Stimulated activated CD4-positive, alpha-beta T cell treated with anti-CD3 and anti-CD28 coated beads, TNF-alpha, amount 100 ng/mL, for 48 hours (primary cell): ENCODE measurements at regions not wholly inside any gene's neighbourhood (a gene's known extent, or its start where the extent isn't known, plus 50 kb on each side); places are given as distances from the start of the nearest gene placed in this dataset.
"Not testable (repeated sequence)": the region's sequence is repeated elsewhere in the genome, so short reads cannot be mapped to it uniquely, and the experiment has no call there.

ENCODE experiments used
- DNase-seq, 3 donors: peaks; one replicate each; pipeline ENCODE4 v3.0.0-alpha.2; 2020; ENCODE audit warnings: low read depth in 3 of 3

DNA sequence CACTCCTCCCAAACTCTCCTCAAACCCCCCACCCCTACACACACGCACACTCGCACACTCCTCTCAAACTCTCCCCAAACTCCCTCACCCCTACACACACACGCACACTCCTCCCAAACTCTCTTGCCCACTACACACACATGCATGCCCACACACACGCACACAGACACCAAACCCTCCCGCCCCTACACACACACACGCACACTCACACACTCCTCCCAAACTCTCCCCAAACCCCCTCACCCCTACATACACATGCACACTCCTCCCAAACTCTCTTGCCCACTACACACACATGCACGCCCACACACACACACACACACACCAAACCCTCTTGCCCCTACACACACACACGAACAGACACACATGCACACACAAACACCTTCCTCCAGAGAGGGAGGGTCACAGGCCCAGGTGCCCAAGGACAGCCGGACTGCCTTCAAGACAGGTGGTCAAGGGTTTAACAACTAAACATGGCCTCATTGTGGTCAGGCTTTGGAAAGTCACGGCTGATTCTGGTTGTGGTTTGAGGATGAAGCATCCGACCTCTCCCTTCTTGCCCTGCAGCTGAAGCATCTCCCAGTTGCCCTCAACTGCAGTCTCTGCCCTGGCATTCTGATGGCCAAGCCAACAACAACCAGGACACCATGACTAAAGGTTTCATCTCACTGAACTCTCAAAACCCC lies 72.3 kb upstream of the SNTG2 start:
- DNase-seq = no peak

DNA sequence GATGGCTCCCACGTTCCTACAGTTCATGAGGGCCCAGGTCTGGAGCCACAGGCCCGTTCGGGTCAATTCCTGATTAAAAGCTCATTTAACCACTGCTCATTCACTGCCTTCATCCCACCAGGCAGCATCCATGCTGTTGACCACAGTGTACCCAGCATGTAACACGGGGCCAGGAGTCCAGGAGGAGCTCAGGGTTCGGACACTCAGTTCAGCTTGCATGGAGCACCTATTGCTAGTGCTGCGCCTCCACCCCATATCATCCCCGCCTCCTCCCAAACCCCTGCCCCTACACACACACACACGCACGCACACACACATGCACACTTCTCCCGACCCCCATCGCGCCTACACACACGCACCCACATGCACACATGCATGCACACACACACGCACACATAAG lies 72.9 kb upstream of the SNTG2 start:
- no peak for DNase-seq

DNA sequence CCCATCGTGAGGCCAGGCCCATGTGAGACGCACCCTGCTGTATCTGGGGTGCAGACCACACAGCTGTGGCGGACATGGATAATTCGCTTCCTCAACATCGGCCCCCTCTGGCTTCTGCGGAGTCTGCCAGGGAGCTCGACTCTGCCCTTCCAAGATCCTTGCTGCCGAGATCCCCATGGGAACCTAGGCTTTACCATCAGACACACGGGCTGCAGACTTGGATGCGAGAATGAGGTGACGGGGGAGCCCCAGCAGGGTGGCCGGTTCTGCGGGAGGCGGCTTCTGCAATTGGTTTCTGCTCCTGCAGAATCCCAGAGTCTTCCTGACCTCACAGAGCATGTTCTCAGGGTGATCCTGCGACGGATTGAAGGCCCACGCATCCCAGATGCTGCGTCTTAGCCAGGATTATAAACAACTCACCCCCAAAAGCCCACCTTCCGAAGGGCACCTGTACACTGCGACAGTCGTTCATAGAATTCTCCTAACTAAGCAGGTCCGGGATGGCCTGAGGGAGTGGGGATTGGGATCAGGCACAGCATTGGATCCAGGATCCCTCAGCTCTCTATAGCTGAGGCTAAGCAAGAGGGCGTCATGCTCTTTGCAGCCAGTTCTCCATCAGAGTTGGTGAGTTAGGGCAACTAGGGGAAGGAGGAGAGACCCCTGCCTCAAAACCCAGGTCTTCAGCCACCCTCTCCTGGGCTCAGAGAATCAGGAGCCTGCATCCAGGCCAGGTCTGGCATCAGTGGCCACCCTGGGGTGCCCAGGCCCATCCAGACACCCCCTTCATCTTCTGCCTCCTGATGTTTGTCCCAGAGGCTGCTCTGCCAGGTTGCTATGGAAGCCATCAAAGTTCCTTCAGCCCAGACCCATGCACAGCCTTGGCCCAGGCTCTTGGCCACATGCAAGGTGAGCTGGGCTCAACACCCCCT lies 74.7 kb upstream of the SNTG2 start:
- DNase-seq = no peak

DNA sequence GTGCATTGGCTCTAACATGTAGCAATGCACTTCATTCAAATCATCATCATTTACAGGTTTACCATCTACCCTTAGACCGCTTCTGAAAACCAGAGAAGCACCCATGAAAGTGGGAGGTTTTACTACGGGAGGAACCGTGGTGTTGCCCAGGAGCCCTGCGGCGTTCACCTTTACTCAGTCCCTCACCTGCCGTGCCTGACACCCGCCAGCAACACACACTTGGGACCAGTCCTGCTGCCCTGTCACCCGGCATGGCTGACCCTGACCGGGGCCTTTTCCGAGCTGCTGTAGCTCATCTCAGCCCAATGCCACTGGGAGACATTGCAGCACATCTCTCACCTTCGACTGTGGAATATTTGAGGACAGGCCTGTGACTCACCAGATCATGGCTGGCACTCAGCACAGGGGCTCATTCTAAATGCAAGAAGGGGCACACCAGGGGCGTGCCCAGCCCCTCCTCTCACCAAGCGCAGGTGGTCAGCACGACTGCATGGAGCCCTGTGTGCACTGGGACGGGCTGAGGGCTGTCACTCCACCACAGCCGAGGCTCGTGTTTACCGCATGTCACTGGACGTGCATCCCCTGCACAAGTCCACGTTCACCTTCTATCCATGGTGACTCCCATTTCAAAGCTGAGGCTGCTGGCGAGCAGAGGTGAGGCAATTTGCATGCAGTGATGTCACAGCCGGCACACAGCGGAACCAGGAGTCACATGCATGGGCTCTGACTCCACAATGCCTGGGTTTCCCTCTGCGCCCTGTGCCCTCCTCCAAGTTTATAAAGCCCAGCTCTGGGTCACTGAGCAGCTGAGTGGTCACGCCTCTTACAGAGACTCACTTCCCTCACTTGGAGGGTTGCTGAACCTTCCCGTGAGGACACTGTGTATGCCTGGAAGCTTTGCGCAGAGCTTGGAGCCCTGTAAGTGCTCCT lies 76.7 kb upstream of the SNTG2 start:
- no peak for DNase-seq

DNA sequence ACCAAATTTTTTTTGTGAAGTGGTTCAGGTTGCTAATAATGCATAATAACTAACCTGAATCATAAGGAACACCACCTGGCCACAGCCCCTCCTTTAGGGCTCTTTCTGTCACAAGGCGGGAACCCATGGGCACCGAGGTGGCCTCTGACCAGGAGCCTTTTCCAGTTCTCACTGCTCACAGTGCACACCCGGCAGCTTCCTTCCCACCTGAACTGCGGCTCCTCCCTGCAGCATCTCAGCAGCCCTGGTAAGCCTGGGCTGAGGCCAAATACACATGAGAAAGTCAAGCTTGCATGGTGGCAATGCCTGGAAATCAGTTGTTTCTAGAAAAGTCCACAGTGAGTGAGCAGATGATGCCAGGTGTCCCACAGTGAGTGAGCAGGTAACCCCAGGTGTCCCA lies 77.6 kb upstream of the SNTG2 start:
- DNase-seq = no peak

DNA sequence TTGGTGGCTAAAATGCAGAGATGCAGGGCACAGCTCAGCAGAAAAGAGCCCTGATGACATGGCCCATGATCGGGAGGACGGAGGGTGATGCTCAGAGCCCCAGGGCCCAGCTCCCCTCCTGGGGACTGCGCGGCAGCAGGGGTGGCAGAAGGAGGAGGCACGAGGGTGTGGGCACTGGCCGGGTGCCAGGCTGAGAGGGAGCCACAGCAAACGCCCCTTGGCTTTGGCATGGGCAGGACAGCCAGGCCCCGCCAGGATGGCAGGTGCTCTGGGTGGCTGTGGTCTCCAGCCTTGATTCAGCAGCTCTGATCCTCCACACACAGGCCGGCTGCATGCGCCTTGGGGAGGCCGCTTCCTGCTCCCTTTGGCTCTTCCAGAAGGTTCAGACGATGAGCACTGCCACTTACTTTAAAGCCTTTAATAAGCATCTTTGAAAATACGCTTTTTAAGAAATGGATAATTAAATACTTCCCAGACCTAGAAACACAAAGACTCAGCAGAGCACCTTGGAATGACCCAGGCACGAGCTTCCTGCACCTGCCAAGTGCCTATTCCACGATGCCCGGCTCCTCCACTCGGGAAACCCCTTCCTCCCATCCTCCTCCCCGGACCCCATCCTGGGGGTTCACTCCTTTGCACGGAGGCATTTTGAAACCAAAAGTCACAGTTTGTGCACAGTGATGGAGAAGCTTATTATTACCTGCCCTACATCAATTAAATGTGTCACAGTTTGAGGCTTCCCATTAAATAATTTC lies 78.5 kb upstream of the SNTG2 start:
- no peak for DNase-seq

DNA sequence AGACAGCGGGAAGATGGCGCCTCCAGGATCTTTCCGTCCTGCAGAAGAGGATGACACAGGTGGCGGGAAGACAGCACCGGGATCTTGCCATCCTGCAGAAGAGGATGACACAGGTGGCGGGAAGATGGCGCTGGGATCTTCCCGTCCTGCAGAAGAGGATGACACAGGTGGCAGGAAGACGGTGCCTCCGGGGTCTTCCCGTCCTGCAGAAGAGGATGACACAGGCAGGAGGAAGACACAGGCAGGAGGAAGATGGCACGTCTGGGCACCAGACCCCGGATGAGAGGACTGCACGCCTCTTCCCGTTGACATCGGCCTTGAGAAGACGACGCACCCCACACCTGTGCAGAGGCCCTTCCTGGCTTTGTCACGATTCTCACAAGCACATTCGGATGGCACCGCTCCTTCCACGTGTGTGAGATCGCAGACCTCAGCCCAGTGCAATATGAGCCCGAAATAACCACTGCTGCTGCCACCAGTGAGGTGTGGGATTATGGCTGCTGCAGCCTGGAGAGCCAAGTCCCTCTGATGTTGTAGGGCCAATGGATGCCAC lies 79.4 kb upstream of the SNTG2 start:
- no peak for DNase-seq

DNA sequence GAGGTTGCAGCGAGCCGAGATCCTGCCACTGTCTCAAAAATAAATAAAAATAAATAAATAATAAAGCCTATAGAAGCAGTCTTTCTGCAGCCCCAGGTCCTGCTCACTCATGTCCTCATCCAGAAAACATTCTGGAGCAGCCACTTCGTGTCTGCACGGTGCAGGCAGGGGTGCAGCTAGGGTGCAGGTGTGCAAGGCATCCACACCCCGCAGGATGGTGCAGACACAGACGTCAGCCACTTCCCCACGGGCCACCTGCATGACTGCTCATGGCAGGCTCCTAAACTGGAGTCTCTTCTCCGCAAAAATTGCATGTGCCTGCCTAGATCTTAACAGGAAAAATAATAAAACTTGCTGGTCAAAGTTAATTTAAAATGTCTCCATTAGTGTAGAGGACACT lies 80.2 kb upstream of the SNTG2 start:
- no peak for DNase-seq

DNA sequence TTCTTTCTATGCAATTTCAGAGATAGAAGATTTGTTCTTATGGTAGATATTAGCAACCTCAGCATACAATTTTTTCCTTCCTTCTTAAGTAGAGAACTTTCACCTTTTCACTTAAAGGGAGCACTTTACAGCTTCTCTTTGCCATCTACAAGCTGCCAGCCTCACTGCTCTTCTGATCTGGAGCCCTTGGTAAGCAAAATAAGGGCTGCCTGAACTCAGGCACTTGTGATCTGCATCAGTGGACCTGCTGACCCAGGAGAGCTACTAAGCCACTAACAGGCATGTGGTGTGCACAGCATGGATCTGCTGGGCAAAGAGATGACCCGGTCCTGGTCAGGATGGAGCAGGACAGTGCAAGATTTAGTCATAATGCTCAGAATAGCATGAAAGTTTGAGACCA lies 80.8 kb upstream of the SNTG2 start:
- DNase-seq = no peak

DNA sequence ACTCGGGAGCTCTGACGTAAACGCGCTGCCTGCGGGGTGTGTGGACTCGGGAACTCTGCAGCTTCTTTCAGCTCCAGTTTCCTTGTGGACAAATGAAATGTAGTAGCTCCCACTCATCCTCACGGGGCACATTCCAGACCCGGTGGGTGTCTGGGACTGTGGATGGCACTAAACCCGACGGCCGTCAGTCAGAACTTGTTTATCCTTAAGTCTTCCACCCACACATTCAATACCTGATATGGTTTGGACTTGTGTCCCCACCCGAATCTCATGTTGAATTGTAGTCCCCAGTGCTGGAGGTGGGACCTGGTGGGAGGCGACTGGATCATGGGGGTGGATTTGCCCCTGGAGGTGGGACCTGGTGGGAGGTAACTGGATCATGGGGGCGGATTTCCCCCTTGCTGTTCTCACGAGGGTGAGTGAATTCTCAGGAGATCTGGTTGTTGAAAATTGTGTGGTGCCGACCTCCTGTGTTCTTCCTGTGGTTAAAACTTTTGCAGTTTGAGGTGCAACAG lies 81.2 kb upstream of the SNTG2 start:
- no peak for DNase-seq

DNA sequence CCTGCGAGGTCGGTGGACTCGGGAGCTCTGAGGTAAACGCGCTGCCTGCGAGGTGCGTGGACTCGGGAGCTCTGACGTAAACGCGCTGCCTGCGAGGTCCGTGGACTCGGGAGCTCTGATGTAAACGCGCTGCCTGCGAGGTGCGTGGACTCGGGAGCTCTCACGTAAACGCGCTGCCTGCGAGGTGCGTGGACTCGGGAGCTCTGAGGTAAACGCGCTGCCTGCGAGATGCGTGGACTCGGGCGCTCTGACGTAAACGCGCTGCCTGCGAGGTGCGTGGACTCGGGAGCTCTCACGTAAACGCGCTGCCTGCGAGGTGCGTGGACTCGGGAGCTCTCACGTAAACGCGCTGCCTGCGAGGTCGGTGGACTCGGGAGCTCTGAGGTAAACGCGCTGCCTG lies 81.8 kb upstream of the SNTG2 start:
- not testable (repeated sequence) for DNase-seq

DNA sequence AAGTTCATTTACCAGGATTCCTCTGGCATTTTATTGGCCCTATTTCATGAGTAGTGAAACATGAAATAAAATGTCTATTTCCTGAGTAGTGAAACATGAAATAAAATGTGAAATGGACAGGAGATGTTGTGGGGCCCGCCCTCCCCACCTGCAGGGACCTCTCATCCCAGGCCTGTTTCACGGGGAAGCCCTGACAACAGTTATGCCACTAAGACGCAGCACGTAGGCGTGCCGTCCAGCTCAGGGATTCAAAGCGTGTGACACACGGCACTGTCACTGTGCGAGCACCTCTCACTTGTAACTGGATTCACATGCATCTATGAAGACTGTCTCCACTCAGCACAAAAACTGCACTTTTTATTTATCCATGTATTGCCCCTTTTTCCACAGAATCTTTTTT lies 83.4 kb upstream of the SNTG2 start:
- DNase-seq = no peak

DNA sequence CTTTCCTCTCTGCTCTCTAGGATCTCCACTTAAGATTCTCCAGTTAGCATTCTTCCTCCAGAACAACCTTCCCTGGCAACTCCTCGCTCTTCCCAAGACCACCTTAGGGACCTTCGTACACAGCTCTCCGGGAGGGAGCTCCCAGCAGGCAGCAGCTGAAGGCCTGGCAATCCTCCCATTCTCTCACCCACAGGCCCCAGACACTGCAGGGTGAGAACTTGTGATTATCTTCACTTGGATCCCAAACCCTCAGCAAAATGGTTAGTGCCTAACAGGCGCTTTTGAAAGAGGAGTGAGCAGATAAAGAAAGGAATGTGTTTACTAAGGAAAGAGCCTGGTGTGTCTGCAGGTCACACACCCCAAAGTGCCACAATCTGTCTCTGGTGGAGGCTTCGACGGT lies 83.8 kb upstream of the SNTG2 start:
- DNase-seq = no peak

DNA sequence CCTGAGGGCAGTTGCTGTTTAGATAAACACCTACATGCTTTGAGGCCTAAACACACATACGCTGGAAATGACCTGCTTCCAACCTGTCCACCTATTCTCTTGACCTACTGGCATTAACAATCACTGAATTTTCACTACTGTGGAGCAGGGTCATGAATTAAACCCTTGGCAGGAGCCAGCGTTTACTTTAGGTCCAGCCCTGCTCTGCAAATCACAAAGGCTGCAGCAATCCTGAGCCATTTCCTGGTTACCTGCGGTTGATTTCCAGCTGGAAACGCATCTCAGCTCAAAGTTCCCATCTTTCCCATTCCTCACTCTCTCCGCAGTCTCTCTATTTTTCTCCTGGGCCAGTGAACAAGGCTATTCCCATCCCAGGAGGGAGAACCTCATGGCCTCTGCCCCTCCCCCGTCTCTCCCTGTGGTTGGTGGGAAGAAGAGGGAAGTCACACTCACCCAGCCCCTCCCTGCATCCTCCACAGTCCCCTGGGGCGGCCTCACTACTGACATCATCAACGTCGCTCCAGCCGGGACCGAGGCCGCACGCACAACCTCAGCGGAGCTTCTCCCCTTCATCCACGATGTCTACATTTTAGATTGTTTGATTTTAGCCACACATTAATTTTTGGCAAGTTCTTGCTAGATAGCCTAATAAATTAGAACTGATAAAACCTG lies 84.5 kb upstream of the SNTG2 start:
- DNase-seq = no peak

DNA sequence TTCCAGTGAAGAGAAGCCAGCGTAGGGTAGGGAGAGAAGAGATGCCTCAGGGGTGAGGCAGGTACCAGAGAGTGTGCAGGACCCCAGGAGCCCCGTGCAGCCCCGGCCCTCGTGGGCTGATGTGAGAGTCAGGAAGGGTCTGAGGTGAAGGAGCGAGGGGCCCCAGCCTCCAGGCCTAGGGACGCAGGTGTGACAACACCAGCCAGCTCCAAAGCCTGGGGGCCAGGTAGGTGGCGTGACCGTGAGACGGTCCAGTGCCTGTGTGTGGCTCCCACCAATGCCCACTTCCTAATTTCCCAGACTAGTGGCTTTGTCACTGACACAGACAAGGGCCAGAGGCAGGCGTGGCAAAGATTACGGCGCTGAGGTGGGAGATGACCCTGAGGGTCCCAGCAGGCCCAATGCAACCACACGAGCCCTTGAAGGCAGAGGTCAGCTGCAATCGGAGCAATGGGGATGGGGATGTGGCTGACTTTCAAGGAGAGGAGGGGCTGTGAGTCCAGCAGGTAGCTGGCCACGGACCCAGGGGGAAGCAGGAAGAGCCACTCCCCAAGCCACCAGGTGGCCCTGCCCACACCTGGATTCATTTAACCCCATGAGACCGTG lies 86.0 kb upstream of the SNTG2 start:
- no peak for DNase-seq

DNA sequence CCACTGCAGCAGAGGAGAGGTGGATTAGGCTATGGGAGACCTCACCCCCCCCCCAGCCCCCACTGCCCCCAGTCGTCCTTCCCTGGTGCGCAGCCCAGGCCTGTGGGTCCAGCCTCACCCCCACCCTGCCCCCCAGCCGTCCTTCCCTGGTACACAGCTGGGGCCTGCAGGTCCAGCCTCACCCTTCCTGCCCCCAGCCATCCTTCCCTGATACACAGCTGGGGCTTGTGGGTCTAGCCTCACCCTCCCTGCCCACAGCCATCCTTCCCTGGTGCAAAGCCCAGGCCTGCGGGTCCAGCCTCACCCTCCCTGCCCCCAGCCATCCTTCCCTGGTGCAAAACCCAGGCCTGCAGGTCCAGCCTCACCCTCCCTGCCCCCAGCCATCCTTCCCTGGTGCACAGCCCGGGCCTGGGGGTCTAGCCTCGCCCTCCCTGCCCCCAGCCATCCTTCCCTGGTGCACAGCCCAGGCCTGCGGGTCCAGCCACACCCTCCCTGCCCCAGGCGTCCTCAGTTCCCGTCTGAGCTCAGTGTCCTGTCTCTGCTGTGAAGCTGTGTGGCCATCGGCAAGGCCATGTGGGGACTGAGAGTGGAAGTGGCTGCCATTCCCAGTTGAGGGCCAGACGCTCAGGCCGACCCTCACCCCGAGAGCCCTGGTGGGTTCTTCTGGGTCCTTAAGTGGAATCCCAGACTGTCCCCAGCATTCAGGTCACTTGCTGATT lies 86.8 kb upstream of the SNTG2 start:
- DNase-seq = no peak

DNA sequence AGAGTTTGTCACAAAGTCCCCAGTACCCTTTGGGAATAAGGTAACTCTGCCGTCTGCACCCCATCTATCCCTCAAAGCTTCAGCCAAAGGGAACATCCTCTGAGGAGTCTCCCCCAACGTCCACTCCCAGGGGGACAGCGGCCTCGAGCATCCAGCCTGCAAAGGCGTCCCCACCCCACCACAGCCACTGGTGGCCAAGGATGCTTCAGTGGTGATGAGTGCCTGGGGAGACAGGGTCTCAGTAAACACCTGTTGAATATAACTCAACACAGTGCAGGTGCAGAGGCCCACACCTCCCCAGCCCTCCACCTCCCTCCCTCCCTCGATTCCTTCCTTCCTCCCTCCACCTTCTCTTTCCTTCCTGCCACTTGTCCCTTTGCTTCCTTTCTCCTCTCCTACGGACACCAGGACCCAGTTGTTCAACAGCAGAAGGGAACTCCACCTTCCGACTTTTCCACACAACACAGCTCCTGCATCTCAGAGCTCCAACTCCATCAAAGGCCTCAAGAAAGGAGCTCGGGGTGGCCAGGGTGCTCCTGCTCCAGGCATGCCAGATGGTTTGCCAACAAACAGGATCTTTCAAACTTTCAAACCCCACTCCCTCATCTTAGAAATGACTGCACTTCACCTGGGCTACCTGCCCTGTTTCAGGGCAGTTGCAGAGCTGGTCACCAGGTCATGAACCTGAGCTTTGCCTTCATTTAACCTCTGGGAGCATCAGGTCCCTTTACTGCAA lies 87.8 kb upstream of the SNTG2 start:
- DNase-seq = no peak

DNA sequence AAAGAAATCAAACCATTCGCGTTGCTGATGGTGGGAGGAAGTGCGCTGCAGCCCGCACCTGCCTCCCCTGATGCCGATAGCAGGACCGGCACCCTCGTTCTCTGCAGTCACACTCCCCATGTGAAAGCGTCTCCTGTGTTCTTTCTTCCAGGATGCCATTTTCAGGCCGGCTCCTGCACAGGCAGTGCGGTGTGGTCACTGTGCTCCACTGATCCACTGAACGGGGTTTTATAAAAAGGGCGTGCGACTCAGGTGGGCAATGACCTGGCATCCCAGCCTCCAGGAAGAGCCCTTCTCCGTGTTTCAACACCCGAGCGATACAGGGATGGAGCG lies 88.3 kb upstream of the SNTG2 start:
- DNase-seq = no peak
